ENCODE measurements at regions not wholly inside any gene's neighbourhood (a gene's known extent, or its start where the extent isn't known, plus 50 kb on each side); places are given as distances from the start of the nearest gene placed in this dataset.

DNA sequence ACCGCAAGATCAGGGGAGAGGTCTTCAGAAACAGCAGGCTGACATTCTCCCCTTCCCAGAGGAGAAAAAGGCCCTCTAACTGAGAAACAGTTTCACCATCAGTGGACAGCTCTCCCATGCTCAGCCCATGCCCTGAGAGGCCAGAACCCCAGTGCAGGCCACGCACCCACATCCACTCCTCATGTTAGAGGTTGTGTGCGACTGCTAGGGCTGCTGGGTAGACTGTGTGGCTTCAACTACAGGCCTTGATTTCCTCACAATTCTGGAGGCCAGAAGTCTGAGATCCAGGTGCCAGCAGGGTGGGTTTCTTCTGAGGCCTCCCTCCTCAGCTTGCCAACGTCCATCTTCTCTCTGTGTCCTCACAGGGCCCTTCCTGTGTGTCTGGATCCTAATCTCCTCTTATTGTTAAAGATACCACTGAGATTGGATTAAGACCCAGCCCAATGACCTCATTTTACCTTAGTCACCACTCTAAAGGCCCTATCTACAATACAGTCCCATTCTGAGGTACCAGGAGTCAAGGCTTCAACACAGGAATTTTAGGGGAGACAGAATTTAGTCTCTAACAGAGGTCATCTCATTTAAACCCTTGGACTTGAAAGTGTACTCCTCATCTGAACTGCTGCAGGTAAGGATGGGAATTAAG is 67.7 kb upstream of the CD93 start:
- no peak for DNase-seq (ENCODE audit: low read depth)

DNA sequence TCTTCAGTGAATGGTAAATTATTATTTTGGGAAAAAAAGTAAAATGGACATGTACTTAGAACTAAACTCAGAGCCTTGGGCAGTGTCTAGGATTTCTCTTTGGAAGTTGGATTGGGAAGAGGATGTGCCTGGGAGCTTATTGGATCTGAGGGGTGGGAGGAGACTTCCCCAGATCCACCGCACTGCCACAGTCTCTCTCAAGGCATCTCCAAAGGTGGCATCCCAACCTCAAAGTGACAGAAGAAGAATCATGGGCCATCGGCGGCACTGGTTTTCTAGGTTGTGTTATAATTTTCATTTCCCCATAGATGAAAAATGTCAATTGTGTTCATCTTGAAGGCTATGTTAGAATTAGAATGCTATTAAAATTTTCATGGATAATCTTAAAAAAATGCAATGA is 66.8 kb upstream of the CD93 start:
- no peak for DNase-seq (ENCODE audit: low read depth)

DNA sequence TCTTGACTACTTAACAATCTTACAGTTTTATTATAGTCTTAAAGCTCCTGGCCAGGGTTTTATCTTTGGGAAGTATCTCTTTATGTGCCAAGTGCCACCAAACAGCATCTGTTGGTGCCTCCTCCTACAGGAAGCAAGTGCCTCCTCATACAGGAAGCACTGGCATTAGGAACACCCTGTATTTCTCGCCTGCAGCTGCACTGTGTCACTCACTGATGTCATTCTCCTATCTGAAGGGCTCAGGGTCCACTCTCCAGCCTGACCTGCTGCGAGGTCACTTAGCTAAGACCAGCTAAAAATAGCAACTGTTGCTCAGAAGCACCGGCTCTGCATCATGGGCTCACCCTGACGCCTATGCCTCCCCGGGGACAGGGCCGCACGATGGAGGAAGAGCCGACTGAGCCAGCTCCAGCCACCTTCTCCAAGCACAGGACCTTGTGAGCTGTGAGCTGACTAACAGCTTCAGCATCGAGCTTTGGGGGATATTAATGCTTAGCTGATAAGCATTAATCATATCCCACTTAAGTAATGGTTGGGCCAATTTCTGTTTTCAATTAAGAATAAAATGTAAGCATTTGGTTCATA is 66.3 kb upstream of the CD93 start:
- peak; percentile 95 for DNase-seq (ENCODE audit: low read depth)

DNA sequence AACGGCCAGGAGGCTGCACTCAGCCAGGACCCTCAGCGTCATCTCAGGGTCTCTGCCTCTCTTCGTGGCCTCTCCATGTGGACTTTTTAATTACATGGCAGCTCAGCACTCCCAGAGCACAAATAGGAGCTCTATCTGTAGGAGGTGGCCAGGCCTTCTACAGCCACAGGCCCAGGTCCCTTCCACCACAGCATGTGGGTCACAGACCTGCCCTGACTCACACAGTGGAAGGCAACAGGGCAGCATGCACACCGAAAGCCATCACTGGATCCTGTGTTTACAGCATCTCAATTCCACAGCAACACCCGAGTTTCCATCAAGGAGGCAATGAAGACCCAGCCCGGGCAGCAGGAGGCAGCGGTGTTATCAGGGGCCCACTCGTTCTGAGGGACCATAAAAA is 65.8 kb upstream of the CD93 start:
- peak; percentile 29 for DNase-seq (ENCODE audit: low read depth)

DNA sequence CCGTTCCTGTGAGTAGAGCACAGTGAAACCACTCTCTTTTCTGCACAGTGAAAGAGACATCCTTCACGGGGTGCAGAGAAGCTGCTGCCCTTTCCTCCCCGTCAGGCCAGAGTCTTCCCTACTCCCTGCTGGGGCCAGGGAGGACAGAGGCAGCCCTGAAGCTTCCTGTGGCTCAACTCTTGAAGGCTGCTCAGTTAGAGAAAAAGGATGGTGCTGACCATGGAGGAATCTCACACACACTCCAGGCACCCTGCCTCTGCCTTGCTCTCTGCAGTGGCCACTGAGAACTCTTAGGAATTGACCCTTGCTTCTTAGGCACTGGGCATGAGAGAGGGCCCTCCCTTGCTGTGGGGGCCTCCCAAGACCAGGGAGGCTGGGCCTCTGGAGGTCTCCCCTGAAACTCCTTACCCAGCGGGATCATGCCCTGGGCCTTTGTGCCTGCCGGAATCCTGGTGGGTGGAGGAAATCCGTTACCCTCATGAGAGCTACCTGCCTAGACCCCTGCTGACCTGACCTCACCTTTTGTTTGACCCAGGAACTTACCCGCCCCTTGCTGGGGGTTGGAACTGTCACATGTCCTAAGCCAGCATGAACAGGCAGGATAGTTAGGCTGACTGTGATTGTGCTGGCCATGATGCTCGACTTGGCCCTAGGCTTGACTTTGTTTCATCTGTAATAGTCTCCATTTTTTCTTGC is 65.0 kb upstream of the CD93 start:
- no peak for DNase-seq (ENCODE audit: low read depth)

DNA sequence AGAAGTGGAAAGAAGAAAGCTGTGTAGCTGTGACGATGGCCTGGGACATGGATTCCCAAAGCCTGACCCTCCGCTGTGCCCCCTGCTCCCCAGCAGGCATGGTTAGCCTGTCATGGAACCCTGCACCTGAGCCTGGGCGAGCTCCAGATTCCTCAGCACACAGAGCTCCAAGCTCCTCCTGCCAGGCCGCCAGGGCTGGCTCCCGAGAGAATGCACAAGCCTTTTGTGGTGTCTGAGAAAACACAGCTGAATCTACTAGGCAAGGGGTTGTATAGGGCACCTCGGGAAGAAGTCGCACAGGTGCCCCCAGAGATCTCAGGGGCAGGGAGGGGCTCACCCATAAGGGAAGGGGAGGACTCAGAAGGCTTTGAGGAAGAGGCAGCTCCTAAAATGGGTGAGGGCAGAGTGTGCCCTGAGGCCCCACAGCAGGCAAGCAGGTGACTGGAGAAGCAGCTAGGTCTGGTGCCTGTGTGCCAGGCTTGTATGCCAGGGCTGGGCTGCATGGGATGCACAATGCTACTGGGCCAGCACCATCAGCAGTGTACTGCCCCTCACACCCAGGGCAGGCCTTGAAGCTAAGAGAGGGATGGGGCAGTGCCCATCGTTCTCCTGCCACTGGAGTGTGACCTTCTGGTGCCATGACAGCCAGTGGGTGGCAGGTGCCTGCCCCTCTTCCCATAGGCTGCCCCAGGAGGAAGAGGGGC is 64.3 kb upstream of the CD93 start:
- peak; percentile 52 for DNase-seq (ENCODE audit: low read depth)

DNA sequence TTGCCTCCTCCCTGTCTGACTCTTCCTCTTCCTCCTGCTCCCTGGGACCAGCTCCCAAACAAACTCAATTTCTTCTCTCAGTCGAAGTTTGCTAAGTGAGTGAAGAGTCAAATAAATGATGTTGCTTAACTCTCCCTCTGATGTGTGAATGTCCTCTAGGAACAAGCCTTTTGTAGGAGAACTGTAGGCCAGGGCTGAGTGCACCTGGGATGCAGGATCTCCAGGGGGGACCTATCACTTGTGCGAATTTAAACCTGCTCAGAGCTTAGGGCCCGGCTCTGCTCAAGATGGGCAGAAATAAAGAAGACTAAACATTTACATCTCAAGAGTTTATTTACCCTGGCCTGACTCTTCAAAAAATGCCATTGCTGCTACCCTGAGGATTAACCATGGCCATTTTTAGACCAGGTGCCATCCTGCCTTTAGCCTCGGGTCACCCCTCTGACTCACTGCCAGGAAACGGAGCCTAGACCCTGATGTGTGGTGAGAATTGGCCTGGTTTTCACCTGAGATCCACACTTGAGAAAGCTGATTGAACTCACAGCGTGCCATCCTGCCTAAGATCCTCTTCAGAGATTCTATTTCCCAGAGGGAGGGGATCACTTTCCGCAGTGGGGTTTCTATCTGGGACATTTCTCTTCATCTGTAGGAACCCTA is 63.6 kb upstream of the CD93 start:
- DNase-seq (ENCODE audit: low read depth), result no peak

DNA sequence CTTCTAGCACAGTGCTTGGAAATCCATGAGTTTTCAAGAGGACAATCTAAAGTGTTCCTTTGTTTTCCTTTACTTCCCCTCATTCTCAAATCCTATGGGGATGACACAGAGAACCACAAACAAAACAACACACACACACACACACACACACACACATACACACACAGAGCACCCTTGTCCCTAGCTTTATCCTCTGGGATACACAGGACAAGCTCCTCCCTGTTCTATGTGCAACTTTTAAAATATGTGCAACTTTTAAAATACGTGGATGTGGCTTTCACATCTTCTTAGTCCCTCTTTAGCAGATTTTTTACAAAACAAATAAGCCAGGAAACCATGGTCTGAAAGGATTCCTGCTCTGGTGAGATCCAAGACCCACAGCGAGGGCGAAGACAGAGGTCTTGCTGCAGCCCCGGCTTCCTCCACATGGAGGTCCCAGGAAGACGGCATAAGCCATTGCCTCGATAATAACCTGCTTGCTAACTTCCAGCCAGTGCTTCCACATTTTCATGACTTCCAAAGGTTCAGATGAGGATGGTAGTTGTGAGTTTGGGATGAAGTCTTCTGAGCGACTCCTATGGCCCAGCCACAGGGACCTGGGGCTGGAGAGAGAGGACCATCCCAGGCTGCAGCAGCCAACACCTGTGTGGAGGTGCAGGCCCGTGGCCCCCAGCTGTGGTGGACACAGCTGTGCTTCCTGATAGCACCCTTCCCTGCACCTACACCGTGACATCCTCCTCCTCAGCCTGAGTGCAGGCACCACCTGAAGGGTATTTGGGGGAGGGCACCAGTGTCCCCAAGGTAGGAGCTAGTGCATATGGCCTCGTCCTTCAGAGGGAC is 62.8 kb upstream of the CD93 start:
- DNase-seq (ENCODE audit: low read depth), result no peak

DNA sequence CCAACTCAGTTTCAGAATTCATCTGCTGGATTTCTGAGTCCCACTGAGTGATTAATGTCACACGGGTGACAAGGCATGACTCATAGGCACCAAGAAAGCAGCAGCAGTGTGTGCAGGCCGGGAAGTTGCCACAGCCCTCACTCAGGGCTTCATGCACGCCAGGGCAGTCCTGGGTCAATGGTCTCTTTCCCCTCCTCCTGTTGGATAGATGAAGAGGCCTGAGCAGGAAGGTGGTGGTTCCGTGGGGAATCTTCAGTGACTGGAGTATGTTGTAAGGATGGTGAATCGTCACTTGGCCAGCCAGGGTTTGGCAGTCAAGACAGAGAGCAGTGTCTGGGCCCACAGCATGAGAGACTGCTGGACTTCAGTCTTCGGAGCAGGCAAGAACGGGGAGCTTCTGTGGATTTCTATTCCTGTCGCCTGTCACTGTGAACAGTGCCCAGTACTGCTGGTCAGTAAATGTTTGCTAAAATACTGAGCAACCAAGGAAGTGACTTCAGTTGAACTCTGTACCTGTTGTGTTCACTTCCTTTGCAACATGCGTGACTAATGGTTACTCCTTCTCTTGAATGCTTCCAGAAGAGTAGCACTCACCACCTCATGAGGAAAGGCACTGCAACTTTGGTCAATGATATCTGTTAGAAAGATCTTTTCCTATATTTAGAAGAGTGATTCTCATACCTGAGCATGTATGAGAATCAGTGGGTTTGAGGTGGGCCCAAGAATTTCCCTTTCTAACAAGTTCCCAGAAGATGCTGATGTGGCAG is 62.0 kb upstream of the CD93 start:
- DNase-seq (ENCODE audit: low read depth), result peak; percentile 95

DNA sequence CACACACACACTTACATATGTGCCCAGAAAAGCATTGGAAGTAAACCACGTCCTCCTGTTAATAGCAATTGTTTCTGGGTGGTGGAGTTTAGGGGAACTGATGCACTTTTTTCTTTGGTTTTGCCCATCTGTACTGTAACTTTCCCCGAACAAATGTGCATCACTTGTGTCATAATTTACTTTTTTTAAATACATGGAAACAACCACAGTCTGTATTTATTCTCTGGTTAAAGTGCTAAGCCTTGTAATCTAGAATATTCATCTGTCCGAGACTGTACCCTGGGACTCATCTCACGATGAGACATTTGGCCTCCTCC is 61.5 kb upstream of the CD93 start:
- DNase-seq (ENCODE audit: low read depth), result no peak

DNA sequence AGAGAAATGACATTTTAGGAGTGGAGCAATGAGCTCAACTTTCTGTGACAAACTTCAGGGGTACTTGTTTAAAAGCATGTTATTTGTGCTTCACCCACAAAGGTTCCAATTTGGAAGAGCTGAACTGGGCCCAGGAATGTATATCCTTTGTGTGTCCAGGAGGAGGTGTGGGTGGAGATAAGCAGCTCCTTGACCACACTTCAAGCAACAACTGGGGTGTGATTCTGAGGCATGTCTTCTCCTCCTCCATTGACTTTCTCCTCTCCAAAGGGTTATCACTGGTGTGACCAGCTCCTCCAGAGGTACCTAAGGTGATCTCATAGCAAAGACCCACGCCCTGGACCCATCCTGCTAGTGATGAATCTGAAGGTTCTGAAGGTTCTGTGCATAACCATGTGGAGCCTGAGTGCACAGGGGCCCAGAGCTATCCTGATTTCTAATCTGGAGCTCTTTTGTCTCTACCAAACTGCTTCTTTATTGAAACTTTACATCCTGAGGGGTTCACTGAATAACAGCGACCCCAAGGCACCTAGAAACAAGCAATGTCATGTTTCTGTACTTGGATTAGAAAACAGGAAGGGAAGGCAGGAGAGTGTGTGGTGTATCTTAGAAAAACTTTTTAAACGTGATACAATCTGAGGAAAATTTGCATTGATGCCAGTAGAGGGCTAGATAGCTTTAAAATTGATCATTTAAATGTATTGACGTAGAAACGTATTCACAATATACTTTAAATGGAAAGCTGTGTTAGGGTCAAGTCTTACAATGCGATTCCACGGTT is 60.9 kb upstream of the CD93 start:
- no peak for DNase-seq (ENCODE audit: low read depth)

DNA sequence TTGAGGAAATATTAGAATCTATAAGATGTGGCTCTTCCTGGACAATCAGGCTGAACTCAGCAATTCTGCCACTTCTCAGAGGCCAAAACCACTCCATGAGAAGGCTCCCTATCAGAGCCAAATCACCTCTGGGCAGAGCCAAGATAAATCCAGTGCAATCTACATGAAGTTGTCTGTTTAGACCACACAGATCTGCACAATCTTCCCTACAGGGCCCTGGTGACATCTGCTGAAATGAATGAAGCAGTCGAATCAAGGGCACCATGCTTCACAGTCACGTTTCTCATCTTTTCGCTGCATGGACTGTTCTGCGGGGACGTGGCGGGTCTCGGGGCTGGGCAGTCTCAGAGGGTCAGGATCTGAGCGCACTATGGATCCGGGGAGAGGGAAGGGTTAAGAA is 60.1 kb upstream of the CD93 start:
- DNase-seq (ENCODE audit: low read depth), result no peak

DNA sequence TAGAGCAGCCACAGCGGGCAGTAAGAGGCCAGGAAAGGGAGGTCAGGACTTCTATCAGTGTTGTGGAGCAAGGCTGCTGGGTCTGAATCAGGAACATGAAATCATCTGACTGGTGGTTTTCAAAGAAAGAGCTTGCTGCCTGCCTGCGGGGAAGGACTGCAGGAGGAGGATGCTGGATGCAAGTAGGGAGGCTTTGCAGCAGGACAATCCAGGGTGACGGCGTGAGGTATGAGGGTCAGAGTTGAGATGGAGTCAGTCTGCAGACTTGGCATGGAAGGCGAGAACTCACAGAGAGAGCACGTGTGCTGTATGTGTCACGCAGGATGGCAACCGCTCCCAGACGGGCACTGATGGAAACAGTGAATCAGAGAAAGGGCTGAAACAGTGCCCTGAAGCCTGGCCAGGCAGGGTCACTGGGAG is 59.2 kb upstream of the CD93 start:
- DNase-seq (ENCODE audit: low read depth), result peak; percentile 91

DNA sequence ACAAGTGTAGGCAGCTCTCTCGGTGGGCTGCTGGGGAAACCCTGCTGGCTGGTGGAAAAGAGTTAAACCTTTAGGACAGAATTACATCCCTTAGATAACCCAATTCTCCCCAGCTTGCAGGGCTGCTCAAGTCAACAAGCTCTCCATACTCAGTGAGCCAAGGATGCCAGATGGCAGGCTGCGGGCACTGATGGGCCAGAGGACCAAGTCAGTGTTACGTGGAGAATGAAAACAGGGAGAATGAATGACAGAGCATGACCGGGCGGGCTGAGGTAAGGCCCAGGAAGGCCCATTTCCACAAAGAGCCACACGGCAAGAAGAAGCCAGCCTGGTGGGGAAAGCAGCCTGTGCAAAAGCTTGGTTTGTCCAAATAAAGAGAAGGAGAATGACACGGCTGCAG is 58.7 kb upstream of the CD93 start:
- no peak for DNase-seq (ENCODE audit: low read depth)

DNA sequence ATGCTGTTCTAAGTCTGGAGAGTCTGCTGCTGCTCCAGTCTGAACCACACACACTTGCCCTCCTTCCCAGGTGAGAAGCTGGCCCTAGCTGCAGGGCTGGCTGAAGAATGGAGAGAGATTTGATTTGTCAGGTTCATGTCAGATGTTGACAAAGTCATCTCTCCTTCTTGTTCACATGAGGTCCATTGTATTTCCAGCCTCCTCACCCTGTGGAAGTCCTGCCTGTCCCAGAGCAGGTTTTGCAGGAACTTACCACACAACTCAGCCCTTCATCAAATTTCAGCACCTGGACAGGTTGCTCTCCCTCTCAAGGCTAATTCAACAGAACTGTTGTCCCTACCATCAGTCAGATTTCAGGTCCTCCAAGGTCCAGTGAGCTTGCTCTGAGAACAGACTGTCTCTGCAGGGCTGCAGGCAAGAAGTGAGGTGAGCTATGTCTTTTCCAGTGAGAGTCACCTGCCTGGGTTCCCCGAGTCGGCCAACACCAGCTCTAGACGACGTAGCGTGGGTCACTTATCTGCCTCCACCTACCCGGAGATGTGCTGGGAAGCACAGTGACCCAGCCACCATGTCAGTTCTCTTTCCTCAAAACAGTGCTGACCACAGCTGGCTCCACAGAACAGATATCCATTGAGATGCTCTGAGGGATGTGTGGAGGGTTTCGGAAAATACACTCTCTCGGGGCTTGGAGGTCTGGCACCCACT is 58.0 kb upstream of the CD93 start:
- no peak for DNase-seq (ENCODE audit: low read depth)

DNA sequence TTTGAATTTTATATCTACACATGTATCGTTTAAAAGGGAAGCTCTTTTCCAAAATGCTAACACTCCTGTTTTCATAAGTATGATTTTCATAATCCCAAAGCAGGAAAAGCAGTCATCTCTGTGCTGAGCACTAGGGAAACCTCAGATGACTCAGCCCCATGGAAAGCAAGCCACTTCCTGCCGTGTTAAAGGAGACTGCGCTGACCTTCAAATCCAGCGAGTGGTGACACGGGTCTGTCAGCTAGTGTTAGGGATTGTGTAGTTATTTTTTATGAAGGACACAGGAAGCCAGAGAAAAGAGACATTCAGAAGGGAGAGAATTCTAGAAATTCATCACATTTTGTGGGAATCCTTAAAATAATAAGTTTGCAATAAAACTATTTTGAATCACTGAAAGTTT is 57.0 kb upstream of the CD93 start:
- DNase-seq (ENCODE audit: low read depth), result peak; percentile 90

DNA sequence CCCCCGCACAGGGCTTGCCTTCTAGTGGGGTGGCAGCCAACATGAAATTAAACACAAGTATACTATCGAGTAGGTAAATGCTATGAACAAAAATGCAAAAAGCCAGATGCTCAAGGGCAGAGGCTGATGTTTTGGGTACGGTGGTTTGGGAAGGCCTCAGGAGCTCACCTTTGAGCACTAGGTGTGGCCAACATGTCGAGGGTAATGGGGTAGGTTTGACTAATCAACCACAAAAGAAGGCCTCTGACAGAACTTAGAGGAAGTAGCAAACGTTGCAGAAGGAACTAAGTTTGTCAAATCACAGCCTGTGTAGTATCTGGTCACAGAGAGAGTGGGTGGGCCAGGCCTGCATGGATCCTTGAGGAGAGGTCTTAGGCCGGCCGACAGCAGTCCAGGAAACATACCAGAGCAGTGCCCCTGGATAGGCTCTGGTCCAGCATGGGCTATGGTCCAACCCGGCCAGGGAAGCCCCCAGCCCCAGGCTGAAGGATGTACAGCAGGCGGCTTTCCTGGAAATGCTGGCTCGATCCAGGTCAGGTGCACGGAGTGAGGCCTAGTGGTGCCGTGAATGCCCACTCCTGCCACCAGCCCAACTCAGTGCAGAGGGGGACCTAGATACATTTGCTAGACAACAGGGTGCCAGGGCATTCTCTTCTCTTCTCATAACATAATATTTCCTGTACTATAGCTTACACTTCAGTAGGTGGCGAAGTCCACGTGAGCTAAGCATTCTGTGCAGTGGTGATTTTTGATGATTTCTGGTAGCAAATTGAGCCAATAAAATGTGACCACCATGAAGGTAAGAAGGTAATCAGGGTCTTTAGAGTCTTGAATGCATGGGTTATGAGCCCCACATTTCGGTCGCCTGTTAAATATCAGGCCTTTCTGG is 56.3 kb upstream of the CD93 start:
- no peak for DNase-seq (ENCODE audit: low read depth)
